ENCODE measurements at regions not wholly inside any gene's neighbourhood (a gene's known extent, or its start where the extent isn't known, plus 50 kb on each side); places are given as distances from the start of the nearest gene placed in this dataset.

DNA sequence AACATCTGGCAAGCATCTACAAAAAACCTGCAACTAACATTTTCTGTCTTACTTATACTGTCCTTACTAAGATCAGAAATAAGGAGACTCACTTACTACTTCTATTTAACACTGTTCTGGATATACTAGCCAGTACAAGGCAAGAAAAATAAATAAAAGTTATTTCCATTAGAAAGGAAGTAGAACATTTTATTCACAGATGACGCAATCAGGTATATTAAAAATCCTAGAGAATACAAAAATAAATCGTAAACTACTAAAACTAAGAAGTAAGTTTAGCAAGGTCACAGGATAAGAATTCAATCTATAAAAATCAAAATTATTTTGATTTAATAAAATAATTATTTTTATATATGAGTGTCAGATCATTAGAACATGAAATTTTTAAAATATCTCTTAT, 264.6 kb downstream of the BARHL2 start:
- H3K4me1 ChIP-seq (ENCODE audit: control insufficient read depth, insufficient read depth, low read length): no peaks in the 10 kb centered on the region
- no peaks in the 10 kb centered on the region for H3K36me3 ChIP-seq (ENCODE audit: control insufficient read depth, insufficient read depth, low read length, severe bottlenecking)
- no peak overlapping the region for H3K9ac ChIP-seq (ENCODE audit: low read length)
- no peaks in the 10 kb centered on the region for H3K27me3 ChIP-seq (replicated peaks; ENCODE audit: control insufficient read depth, insufficient read depth, low read length)
- H3K4me3 ChIP-seq (ENCODE audit: low read length): no peak overlapping the region
- no peak for DNase-seq (ENCODE audit: low read depth)
- no peaks in the 10 kb centered on the region for H3K9me3 ChIP-seq (ENCODE audit: control insufficient read depth, low read length)

DNA sequence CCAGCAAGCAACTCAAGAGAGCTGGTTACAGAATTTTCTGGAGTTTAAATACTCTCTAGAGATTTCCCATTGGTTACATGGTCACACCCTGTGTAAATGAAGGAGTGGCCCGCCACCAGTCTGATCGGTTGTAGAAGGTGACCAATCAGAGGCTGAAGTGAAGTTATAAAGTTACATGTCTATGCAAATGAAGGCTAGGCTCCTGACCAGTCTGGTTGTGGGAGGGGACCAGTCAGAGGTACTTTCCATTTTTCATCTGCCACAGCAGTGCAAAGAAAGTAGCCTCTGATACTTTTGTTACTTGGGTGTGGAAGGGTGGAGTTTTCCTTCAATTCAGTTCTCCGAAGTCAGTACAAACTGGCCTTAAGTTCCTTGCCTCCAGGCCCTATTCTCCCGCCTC, 273.7 kb downstream of the BARHL2 start:
- Histone ChIP-seq H3K27me3 (replicated peaks; ENCODE audit: control insufficient read depth, insufficient read depth, low read length) (peaks cover 5% of the 10 kb centered on the region), H3K9me3 (ENCODE audit: control insufficient read depth, low read length) (no peaks in the 10 kb centered on the region), H3K36me3 (ENCODE audit: control insufficient read depth, insufficient read depth, low read length, severe bottlenecking) (no peaks in the 10 kb centered on the region), H3K4me3 (ENCODE audit: low read length) (no peak overlapping the region), H3K9ac (ENCODE audit: low read length) (no peak overlapping the region), H3K4me1 (ENCODE audit: control insufficient read depth, insufficient read depth, low read length) (no peaks in the 10 kb centered on the region)
- no peak for DNase-seq (ENCODE audit: low read depth)

DNA sequence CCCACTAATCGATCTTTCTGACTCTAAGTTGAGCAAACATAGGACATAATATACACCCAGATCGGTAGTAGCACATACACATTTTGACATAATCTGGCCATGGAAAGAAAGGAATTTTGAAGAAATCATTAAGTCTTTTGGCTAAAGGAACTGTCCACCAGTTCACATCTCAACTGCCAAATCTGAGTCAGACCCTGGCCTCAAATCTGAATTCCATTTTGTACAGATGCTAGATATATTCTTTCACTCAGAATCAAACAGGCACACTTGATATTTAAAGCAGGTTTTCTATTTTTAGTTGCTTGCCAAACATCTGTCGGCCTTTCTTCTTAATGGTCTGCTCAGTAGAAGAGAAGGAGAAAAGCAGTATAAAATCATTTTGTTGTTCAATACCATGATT, 281.8 kb downstream of the BARHL2 start:
- H3K27me3 ChIP-seq (replicated peaks; ENCODE audit: control insufficient read depth, insufficient read depth, low read length): no peaks in the 10 kb centered on the region
- DNase-seq (ENCODE audit: low read depth): no peak
- H3K4me3 ChIP-seq (ENCODE audit: low read length): no peak overlapping the region
- H3K36me3 ChIP-seq (ENCODE audit: control insufficient read depth, insufficient read depth, low read length, severe bottlenecking): no peaks in the 10 kb centered on the region
- H3K4me1 ChIP-seq (ENCODE audit: control insufficient read depth, insufficient read depth, low read length): peaks cover 4% of the 10 kb centered on the region
- H3K9ac ChIP-seq (ENCODE audit: low read length): no peak overlapping the region
- H3K9me3 ChIP-seq (ENCODE audit: control insufficient read depth, low read length): no peaks in the 10 kb centered on the region

DNA sequence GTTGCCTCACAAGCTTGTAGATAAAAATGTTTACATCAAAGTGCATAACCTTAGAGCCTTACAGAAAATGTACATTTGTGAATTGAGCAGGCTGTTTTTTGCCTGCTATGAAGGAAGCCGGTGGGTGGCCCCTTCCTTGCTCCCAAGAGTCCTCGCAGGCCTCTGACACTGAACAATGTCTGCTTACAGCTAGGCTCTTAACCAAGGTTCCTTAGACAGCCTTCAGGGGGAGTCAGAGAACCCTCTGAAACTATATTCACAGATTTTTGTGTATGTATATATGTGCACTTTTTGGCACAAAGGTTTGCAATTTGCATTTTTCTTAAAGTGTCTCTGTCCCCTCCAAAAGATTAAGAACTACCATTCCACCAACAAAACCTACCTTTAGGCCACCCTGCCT, 282.6 kb downstream of the BARHL2 start:
- no peaks in the 10 kb centered on the region for H3K36me3 ChIP-seq (ENCODE audit: control insufficient read depth, insufficient read depth, low read length, severe bottlenecking)
- peak; percentile 1 for DNase-seq (ENCODE audit: low read depth)

DNA sequence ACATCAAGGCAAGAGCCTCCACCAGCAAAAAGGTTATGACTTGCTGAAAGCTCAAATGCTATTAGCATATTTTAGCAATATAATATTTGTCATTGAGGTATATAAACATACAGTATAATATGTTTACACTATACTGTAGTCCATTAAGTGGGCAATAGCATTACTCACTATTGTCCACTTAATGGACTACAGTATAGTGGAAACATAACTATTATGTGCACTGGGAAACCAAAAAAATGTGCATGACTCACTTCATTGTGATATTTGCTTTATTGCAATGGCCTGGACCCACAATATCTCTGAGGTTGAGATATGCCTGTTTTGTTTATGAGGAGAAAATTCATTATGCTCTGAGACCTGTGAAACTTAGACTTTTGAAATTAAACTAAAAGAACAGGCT, 300.0 kb downstream of the BARHL2 start:
- Histone ChIP-seq H3K36me3 (ENCODE audit: control insufficient read depth, insufficient read depth, low read length, severe bottlenecking) (no peaks in the 10 kb centered on the region), H3K9ac (ENCODE audit: low read length) (no peak overlapping the region), H3K4me1 (ENCODE audit: control insufficient read depth, insufficient read depth, low read length) (no peaks in the 10 kb centered on the region), H3K4me3 (ENCODE audit: low read length) (no peak overlapping the region), H3K9me3 (ENCODE audit: control insufficient read depth, low read length) (no peaks in the 10 kb centered on the region), H3K27me3 (replicated peaks; ENCODE audit: control insufficient read depth, insufficient read depth, low read length) (peaks cover 3% of the 10 kb centered on the region)
- no peak for DNase-seq (ENCODE audit: low read depth)

More for the DNA sequence above, 282.6 kb downstream of the BARHL2 start:
- Histone ChIP-seq H3K9me3 (ENCODE audit: control insufficient read depth, low read length) (no peaks in the 10 kb centered on the region), H3K4me1 (ENCODE audit: control insufficient read depth, insufficient read depth, low read length) (peaks cover 4% of the 10 kb centered on the region), H3K27me3 (replicated peaks; ENCODE audit: control insufficient read depth, insufficient read depth, low read length) (no peaks in the 10 kb centered on the region), H3K9ac (ENCODE audit: low read length) (no peak overlapping the region), H3K4me3 (ENCODE audit: low read length) (no peak overlapping the region)

DNA sequence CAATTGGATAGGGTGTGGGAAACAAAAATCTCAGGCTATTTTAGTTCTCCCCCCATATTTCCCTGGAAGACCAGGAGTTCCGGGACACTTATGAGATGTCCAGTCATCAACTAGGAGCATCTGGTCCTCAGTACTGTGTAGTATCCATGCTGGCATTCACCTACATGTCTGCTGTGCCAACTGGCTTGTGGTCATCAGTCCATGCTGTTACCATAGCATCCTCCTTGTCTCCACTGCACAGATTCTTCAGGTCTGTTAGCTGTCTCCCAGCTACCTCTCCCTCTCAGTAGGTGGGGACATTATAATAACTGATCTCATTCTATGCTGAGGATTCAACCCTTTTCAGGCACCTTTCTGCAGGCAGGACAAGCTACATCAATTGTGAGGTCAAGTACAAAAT, 302.9 kb downstream of the BARHL2 start:
- Histone ChIP-seq H3K4me3 (ENCODE audit: low read length) (no peak overlapping the region), H3K4me1 (ENCODE audit: control insufficient read depth, insufficient read depth, low read length) (no peaks in the 10 kb centered on the region), H3K36me3 (ENCODE audit: control insufficient read depth, insufficient read depth, low read length, severe bottlenecking) (no peaks in the 10 kb centered on the region), H3K9ac (ENCODE audit: low read length) (no peak overlapping the region), H3K27me3 (replicated peaks; ENCODE audit: control insufficient read depth, insufficient read depth, low read length) (no peaks in the 10 kb centered on the region), H3K9me3 (ENCODE audit: control insufficient read depth, low read length) (peaks cover 4% of the 10 kb centered on the region)
- no peak for DNase-seq (ENCODE audit: low read depth)

DNA sequence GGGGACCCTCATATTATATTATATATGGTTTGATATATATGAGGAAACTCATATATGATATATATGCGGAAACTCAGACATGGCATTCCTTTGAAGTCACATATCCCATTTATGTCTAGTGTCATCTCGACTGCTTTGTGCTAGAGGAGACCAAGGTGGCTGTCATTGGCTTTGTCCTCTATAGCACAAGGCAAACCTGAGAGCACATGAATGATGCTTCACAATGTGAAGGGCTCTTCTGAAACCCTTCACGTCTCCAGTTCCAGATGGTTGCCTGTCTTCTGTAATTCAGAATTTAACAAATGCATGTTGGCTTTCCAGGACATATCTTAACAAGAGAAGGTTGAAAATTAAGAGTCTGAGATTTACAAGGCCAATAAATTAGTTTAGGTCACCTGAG, 303.6 kb downstream of the BARHL2 start:
- Histone ChIP-seq H3K9ac (ENCODE audit: low read length) (no peak overlapping the region), H3K36me3 (ENCODE audit: control insufficient read depth, insufficient read depth, low read length, severe bottlenecking) (no peaks in the 10 kb centered on the region)
- DNase-seq (ENCODE audit: low read depth): no peak

DNA sequence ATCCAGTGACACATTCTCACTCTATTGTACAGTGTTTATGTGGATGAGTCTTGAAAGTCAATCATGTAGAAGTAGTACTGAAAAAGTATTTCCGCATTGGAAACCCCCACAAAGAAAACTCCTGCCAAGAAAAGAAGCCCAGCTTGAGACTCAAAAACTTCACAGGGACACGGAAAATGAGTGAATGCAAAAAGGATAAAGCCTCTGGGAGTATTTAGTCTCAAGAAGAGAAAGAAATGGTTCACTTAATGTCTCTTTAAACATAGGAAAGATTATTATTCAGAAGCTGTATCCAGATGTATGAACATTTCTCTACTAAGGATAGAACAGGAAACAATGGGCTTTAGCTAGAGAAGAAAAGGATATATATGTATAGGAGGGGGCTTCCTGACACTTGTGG, 304.5 kb downstream of the BARHL2 start:
- Histone ChIP-seq H3K27me3 (replicated peaks; ENCODE audit: control insufficient read depth, insufficient read depth, low read length) (no peaks in the 10 kb centered on the region), H3K4me3 (ENCODE audit: low read length) (no peak overlapping the region), H3K9ac (ENCODE audit: low read length) (no peak overlapping the region), H3K36me3 (ENCODE audit: control insufficient read depth, insufficient read depth, low read length, severe bottlenecking) (no peaks in the 10 kb centered on the region), H3K9me3 (ENCODE audit: control insufficient read depth, low read length) (peaks cover 4% of the 10 kb centered on the region), H3K4me1 (ENCODE audit: control insufficient read depth, insufficient read depth, low read length) (no peaks in the 10 kb centered on the region)
- DNase-seq (ENCODE audit: low read depth): no peak

More for the DNA sequence above, 303.6 kb downstream of the BARHL2 start:
- H3K9me3 ChIP-seq (ENCODE audit: control insufficient read depth, low read length): peaks cover 4% of the 10 kb centered on the region
- no peak overlapping the region for H3K4me3 ChIP-seq (ENCODE audit: low read length)
- H3K4me1 ChIP-seq (ENCODE audit: control insufficient read depth, insufficient read depth, low read length): no peaks in the 10 kb centered on the region
- no peaks in the 10 kb centered on the region for H3K27me3 ChIP-seq (replicated peaks; ENCODE audit: control insufficient read depth, insufficient read depth, low read length)

DNA sequence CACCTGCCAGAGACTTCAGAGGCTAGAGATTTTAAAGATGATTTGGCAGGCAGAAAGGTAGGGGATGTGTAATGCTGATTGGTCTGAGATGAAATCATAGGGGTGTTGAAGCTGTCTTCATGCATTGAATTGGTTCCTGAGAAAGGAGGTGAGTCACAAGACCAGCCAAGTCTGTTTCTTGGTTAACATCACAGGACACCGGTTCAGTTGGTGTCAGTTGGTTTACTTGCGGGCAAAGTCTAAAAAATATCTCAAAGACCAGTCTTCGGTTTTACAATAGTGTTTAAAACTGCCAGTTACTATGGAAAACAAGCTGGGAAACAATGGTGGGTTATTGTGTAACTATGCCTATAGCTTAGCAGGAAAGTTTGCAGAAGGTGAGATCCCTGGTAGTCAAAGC, 305.9 kb downstream of the BARHL2 start:
- Histone ChIP-seq H3K27me3 (replicated peaks; ENCODE audit: control insufficient read depth, insufficient read depth, low read length) (peaks cover 4% of the 10 kb centered on the region), H3K9ac (ENCODE audit: low read length) (no peak overlapping the region), H3K4me3 (ENCODE audit: low read length) (no peak overlapping the region), H3K4me1 (ENCODE audit: control insufficient read depth, insufficient read depth, low read length) (no peaks in the 10 kb centered on the region), H3K36me3 (ENCODE audit: control insufficient read depth, insufficient read depth, low read length, severe bottlenecking) (no peaks in the 10 kb centered on the region), H3K9me3 (ENCODE audit: control insufficient read depth, low read length) (peaks cover 4% of the 10 kb centered on the region)
- no peak for DNase-seq (ENCODE audit: low read depth)

DNA sequence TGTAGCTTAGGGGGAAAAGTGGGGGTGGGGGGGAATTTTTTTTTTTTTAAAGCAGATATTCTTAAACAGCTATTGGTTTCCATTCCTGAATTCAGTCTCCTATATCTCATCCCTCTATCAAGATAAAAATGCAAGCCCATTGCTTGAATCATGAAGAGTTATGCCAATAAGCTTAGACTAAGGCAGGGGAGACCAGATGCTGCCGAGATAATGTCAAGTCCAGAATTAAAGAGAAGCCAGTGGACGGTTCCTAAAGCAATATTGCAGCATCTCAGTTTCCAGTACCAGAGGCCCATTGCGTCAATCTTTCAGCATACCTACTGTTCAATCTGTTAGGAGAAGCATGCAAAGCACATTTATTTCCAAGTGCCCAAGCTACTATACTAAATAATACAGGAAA, 309.4 kb downstream of the BARHL2 start:
- no peaks in the 10 kb centered on the region for H3K36me3 ChIP-seq (ENCODE audit: control insufficient read depth, insufficient read depth, low read length, severe bottlenecking)
- H3K9me3 ChIP-seq (ENCODE audit: control insufficient read depth, low read length): peaks cover 4% of the 10 kb centered on the region
- H3K27me3 ChIP-seq (replicated peaks; ENCODE audit: control insufficient read depth, insufficient read depth, low read length): peaks cover 4% of the 10 kb centered on the region
- no peak overlapping the region for H3K4me3 ChIP-seq (ENCODE audit: low read length)
- H3K4me1 ChIP-seq (ENCODE audit: control insufficient read depth, insufficient read depth, low read length): peaks cover 7% of the 10 kb centered on the region
- H3K9ac ChIP-seq (ENCODE audit: low read length): no peak overlapping the region
- DNase-seq (ENCODE audit: low read depth): no peak

DNA sequence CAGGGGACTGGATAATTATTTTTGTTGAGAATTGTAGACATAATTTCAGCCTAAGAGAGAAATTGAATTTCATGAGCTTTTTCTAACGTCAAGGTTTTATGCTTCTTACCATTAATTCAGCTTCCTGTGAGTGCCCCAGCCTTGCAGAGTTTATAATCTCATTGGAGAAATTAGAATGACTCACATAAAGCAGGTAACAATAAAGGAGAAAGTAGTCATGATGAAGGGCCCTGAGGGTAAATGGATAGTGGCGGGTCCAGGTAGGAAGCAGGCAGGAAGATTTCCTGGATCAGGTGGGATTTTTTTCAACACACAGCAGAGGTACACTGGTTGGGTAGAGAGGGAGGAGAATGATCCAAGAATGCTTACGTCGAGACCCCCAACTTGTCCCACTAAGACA, 311.4 kb downstream of the BARHL2 start:
- no peak for DNase-seq (ENCODE audit: low read depth)
- Histone ChIP-seq H3K9ac (ENCODE audit: low read length) (no peak overlapping the region), H3K9me3 (ENCODE audit: control insufficient read depth, low read length) (no peaks in the 10 kb centered on the region), H3K36me3 (ENCODE audit: control insufficient read depth, insufficient read depth, low read length, severe bottlenecking) (no peaks in the 10 kb centered on the region), H3K27me3 (replicated peaks; ENCODE audit: control insufficient read depth, insufficient read depth, low read length) (peaks cover 4% of the 10 kb centered on the region), H3K4me3 (ENCODE audit: low read length) (no peak overlapping the region), H3K4me1 (ENCODE audit: control insufficient read depth, insufficient read depth, low read length) (peaks cover 7% of the 10 kb centered on the region)

Measured in adipocyte (in vitro differentiated cells).